WERI-Rb-1 (cell line): ENCODE measurements at regions not wholly inside any gene's neighbourhood (a gene's known extent, or its start where the extent isn't known, plus 50 kb on each side); places are given as distances from the start of the nearest gene placed in this dataset.

ENCODE experiments used
- DNase-seq: peaks from one replicate; pipeline ENCODE4 v3.0.0-alpha.2; 2020
- H3K27ac ChIP-seq: fragments of 250-450 bp; sonication (Bioruptor Pico); 2 replicates; pipeline ENCODE4 v1.5.1; 2020; ENCODE audit warnings: mild to moderate bottlenecking, moderate library complexity
- H3K27me3 ChIP-seq: fragments of 250-450 bp; sonication (Bioruptor Pico); 2 replicates; pipeline ENCODE4 v1.5.1; 2021; ENCODE audit warnings: mild to moderate bottlenecking, low read depth, moderate library complexity; ENCODE audit not compliant: insufficient read depth, severe bottlenecking
- H3K36me3 ChIP-seq: fragments of 250-450 bp; sonication (Bioruptor Pico); 2 replicates; pipeline ENCODE4 v1.5.1; 2020; ENCODE audit warnings: mild to moderate bottlenecking, moderate library complexity
- H3K4me3 ChIP-seq: 2 replicates; pipeline ENCODE4 v1.5.1; 2011; ENCODE audit warnings: low read depth, mild to moderate bottlenecking, control low read depth, low read length
- H3K9me3 ChIP-seq: fragments of 250-450 bp; sonication (Bioruptor Pico); 2 replicates; pipeline ENCODE4 v1.5.1; 2021; ENCODE audit warnings: mild to moderate bottlenecking, moderate library complexity; ENCODE audit not compliant: severe bottlenecking
- CTCF ChIP-seq: IDR thresholded peaks from 2 replicates; pipeline ENCODE4 v1.5.1; 2011; ENCODE audit warnings: low read depth, mild to moderate bottlenecking, control low read depth, inconsistent platforms, low read length

GRCh38 chr12:92574051-92574783, 128.6 kb upstream of the PLEKHG7 start:
- Histone ChIP-seq H3K36me3 (no peaks in the 10 kb centered on the region), H3K27me3 (no peaks in the 10 kb centered on the region), H3K9me3 (no peaks in the 10 kb centered on the region), H3K27ac (no peak overlapping the region), H3K4me3 (no peak overlapping the region)
- peak; percentile 36 for DNase-seq
- peak; percentile 63 for TF ChIP-seq CTCF

- no peaks in the 10 kb centered on the region for H3K36me3 ChIP-seq
- no peak for TF ChIP-seq CTCF
Observed at GRCh38 chr12:92573104-92573503, 129.7 kb upstream of the PLEKHG7 start.

GRCh38 chr12:92571844-92572543, 130.8 kb upstream of the PLEKHG7 start:
- DNase-seq: no peak
- H3K9me3 ChIP-seq: no peaks in the 10 kb centered on the region
- H3K27ac ChIP-seq: no peak overlapping the region
- H3K27me3 ChIP-seq: no peaks in the 10 kb centered on the region
- H3K4me3 ChIP-seq: no peak overlapping the region
- no peak for TF ChIP-seq CTCF
- H3K36me3 ChIP-seq: no peaks in the 10 kb centered on the region

More at GRCh38 chr12:92573104-92573503, 129.7 kb upstream of the PLEKHG7 start:
- no peak for DNase-seq
- Histone ChIP-seq H3K27me3 (no peaks in the 10 kb centered on the region), H3K9me3 (no peaks in the 10 kb centered on the region), H3K4me3 (no peak overlapping the region), H3K27ac (no peak overlapping the region)

- DNase-seq: no peak
- H3K9me3 ChIP-seq: no peaks in the 10 kb centered on the region
- H3K4me3 ChIP-seq: no peak overlapping the region
- H3K27me3 ChIP-seq: no peaks in the 10 kb centered on the region
- no peak for TF ChIP-seq CTCF
- H3K36me3 ChIP-seq: no peaks in the 10 kb centered on the region
- H3K27ac ChIP-seq: no peak overlapping the region
Observed at GRCh38 chr12:92571169-92571568, 131.6 kb upstream of the PLEKHG7 start.

GRCh38 chr12:92570056-92570753, 132.6 kb upstream of the PLEKHG7 start:
- H3K9me3 ChIP-seq: no peaks in the 10 kb centered on the region
- H3K36me3 ChIP-seq: no peaks in the 10 kb centered on the region
- H3K27me3 ChIP-seq: no peaks in the 10 kb centered on the region
- no peak overlapping the region for H3K4me3 ChIP-seq
- peak; percentile 37 for TF ChIP-seq CTCF
- no peak overlapping the region for H3K27ac ChIP-seq
- peak; percentile 54 for DNase-seq
